H1 (cell line): ENCODE measurements at regions not wholly inside any gene's neighbourhood (a gene's known extent, or its start where the extent isn't known, plus 50 kb on each side); places are given as distances from the start of the nearest gene placed in this dataset.

Experiments used
- CTBP2 ChIP-seq: IDR thresholded peaks from 2 replicates; pipeline ENCODE4 v1.7.0; 2011; ENCODE audit warnings: borderline replicate concordance, mild to moderate bottlenecking, moderate library complexity, mixed read lengths, low read length; ENCODE audit not compliant: insufficient read depth, insufficient read length
- CTCF ChIP-seq, 3 experiments: IDR thresholded peaks; 1 replicate in 2 of 3; 2 replicates in 1 of 3; pipeline versions ENCODE4 v1.5.1 to v1.6.1; 2011; ENCODE audit warnings: low read length in 3 of 3, mild to moderate bottlenecking in 3 of 3, inconsistent platforms in 2 of 3, low read depth in 1 of 3, moderate library complexity in 1 of 3; ENCODE audit not compliant: insufficient read depth in 1 of 3; ENCODE audit errors: control extremely low read depth in 1 of 3
- EP300 ChIP-seq, 2 experiments: IDR thresholded peaks; 1 replicate in 1 of 2; 2 replicates in 1 of 2; pipeline ENCODE4 v1.6.1; 2011 to 2012; ENCODE audit warnings: low read depth in 2 of 2, low read length in 2 of 2, mild to moderate bottlenecking in 2 of 2, borderline replicate concordance in 1 of 2, inconsistent platforms in 1 of 2, moderate library complexity in 1 of 2
- JUN ChIP-seq: IDR thresholded peaks from 2 replicates; pipeline ENCODE4 v1.6.1; 2011; ENCODE audit warnings: low read depth, mild to moderate bottlenecking, improper control_type of control experiment, low read length
- KDM4A ChIP-seq: IDR thresholded peaks from one replicate; pipeline ENCODE4 v1.7.1; 2012; ENCODE audit warnings: low read depth, mild to moderate bottlenecking, moderate library complexity, low read length, inconsistent platforms; ENCODE audit not compliant: severe bottlenecking
- RFX5 ChIP-seq: IDR thresholded peaks from 2 replicates; pipeline ENCODE4 v1.6.1; 2011; ENCODE audit warnings: low read depth, low read length, improper control_type of control experiment, borderline replicate concordance
- SP4 ChIP-seq: IDR thresholded peaks from 2 replicates; pipeline ENCODE4 v1.6.1; 2012; ENCODE audit warnings: low read length, inconsistent platforms
- TAF1 ChIP-seq: IDR thresholded peaks from 2 replicates; pipeline ENCODE4 v1.6.1; 2011; ENCODE audit warnings: mild to moderate bottlenecking, low read depth, low read length

DNA sequence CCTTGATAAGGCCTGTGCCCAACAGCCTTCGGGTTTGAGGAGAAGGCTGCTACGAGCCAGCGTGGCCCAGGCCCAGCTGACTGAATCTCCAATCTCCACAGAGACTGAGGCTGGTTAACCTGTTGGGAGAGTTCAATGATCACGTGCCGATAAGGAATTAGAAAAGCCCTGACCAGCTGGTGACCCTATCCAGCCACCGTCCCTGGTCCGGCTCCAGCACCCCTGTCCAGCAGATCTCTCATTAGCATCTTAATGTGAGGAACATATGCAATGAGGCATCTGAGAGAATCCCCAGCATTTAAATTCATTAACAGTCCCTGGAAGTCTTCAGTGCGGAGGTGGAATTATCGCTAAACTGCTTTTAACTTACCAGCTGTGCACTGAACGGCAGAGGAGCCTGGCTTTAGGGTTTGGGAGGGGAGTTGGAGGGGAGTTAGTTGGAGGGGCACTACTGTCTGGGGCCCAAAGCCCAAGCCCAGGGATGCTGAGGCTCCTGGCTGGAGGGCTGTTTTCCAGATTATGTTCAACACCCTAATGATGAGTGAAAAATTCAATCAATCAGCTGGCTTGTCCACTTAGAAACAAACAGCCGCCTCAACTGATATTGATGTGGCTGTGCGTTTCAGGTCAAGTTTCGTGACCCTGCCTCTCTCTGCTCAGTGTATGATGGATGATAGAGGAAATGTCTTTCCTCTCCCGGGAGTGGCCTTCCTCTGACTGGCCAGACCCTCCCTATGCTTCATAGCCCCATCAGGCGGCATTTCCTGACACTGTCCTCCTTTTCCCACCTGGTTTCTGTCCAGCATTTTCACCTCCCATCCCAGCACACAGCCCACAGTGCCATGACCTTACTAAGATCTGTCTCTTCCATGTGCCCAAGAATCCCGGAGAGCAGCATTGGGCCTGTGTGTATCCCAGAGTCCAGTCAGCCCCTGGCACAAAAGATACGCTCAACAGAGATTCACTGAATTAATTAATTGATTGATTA lies 184.5 kb downstream of the CCT6B start (continued):
- no peak for TF ChIP-seq CTCF (IDR thresholded peaks at IDR 0.05; ENCODE audit: control extremely low read depth in 1 of 3, insufficient read depth in 1 of 3, low read depth in 1 of 3, low read length in 3 of 3)
- TF ChIP-seq SP4 = no peak
- TF ChIP-seq RFX5 = no peak
- TF ChIP-seq KDM4A = no peak
- no peak for TF ChIP-seq TAF1
- no peak for TF ChIP-seq JUN
- no peak for TF ChIP-seq CTBP2
- TF ChIP-seq EP300 (IDR thresholded peaks at IDR 0.05; ENCODE audit: borderline replicate concordance in 1 of 2, low read depth in 2 of 2, low read length in 2 of 2) = no peak
